ENCODE measurements at regions not wholly inside any gene's neighbourhood (a gene's known extent, or its start where the extent isn't known, plus 50 kb on each side); places are given as distances from the start of the nearest gene placed in this dataset.

- POLR2A ChIA-PET = no interaction called here
- Histone ChIP-seq H3K4me1 (ENCODE audit: insufficient read depth, low read length, poor library complexity, severe bottlenecking) (no peaks in the 10 kb centered on the region), H3K4me2 (ENCODE audit: low read length) (no peak overlapping the region), H3K27ac (ENCODE audit: low read depth, low read length, poor library complexity, severe bottlenecking) (no peak overlapping the region), H3K36me3 (ENCODE audit: insufficient read depth, low read length) (no peaks in the 10 kb centered on the region), H3K9me3 (ENCODE audit: low read length) (no peaks in the 10 kb centered on the region), H4K20me1 (ENCODE audit: insufficient read depth, low read length) (no peaks in the 10 kb centered on the region), H3K4me3 (ENCODE audit: low read depth, low read length, poor library complexity, severe bottlenecking) (no peak overlapping the region), H3K9me2 (ENCODE audit: insufficient read depth, low read length) (no peaks in the 10 kb centered on the region), H3K79me2 (ENCODE audit: insufficient read depth, low read depth, low read length) (no peaks in the 10 kb centered on the region), H2AFZ (ENCODE audit: low read length) (no peak overlapping the region)
- no TSS peak for BruUV-seq (replicated peaks)
- intact Hi-C loops (cut with micrococcal nuclease; ENCODE audit: unreplicated experiment) = no loop called here
- TF ChIP-seq CTCF (conservative IDR thresholded peaks at IDR 0.05; ENCODE audit: low read length) (no peak), EZH2phosphoT487 (IDR thresholded peaks at IDR 0.05; ENCODE audit: borderline replicate concordance, low read depth, low read length) (no peak)
- DNase-seq (ENCODE audit: low spot score) = no peak
- CTCF ChIA-PET (ENCODE audit: unreplicated experiment) = no interaction called here
Observed at GRCh38 chr15:47513471-47513870, 203.8 kb upstream of the SEMA6D start.

- H3K4me2 ChIP-seq (ENCODE audit: low read length) = no peak overlapping the region
- H3K4me3 ChIP-seq (ENCODE audit: low read depth, low read length, poor library complexity, severe bottlenecking) = no peak overlapping the region
- H3K9me2 ChIP-seq (ENCODE audit: insufficient read depth, low read length) = no peaks in the 10 kb centered on the region
- TF ChIP-seq EZH2phosphoT487 (IDR thresholded peaks at IDR 0.05; ENCODE audit: borderline replicate concordance, low read depth, low read length) (no peak), CTCF (conservative IDR thresholded peaks at IDR 0.05; ENCODE audit: low read length) (no peak)
- BruUV-seq (replicated peaks) = no TSS peak
- intact Hi-C loops (cut with micrococcal nuclease; ENCODE audit: unreplicated experiment) = no loop called here
- no peaks in the 10 kb centered on the region for H3K36me3 ChIP-seq (ENCODE audit: insufficient read depth, low read length)
- ChIA-PET POLR2A (no interaction called here), CTCF (ENCODE audit: unreplicated experiment) (no interaction called here)
- H3K27ac ChIP-seq (ENCODE audit: low read depth, low read length, poor library complexity, severe bottlenecking) = no peak overlapping the region
- no peaks in the 10 kb centered on the region for H4K20me1 ChIP-seq (ENCODE audit: insufficient read depth, low read length)
- H3K4me1 ChIP-seq (ENCODE audit: insufficient read depth, low read length, poor library complexity, severe bottlenecking) = no peaks in the 10 kb centered on the region
- no peaks in the 10 kb centered on the region for H3K79me2 ChIP-seq (ENCODE audit: insufficient read depth, low read depth, low read length)
- no peak overlapping the region for H2AFZ ChIP-seq (ENCODE audit: low read length)
- no peaks in the 10 kb centered on the region for H3K9me3 ChIP-seq (ENCODE audit: low read length)
- DNase-seq (ENCODE audit: low spot score) = no peak
Observed at GRCh38 chr15:47514200-47514652, 203.1 kb upstream of the SEMA6D start.

GRCh38 chr15:47516558-47516957 is 200.7 kb upstream of the SEMA6D start:
- Histone ChIP-seq H3K9me3 (ENCODE audit: low read length) (no peaks in the 10 kb centered on the region), H3K4me1 (ENCODE audit: insufficient read depth, low read length, poor library complexity, severe bottlenecking) (no peaks in the 10 kb centered on the region), H3K4me3 (ENCODE audit: low read depth, low read length, poor library complexity, severe bottlenecking) (no peak overlapping the region), H2AFZ (ENCODE audit: low read length) (no peak overlapping the region), H3K4me2 (ENCODE audit: low read length) (no peak overlapping the region), H3K36me3 (ENCODE audit: insufficient read depth, low read length) (no peaks in the 10 kb centered on the region), H3K27ac (ENCODE audit: low read depth, low read length, poor library complexity, severe bottlenecking) (no peak overlapping the region), H3K79me2 (ENCODE audit: insufficient read depth, low read depth, low read length) (no peaks in the 10 kb centered on the region), H3K9me2 (ENCODE audit: insufficient read depth, low read length) (no peaks in the 10 kb centered on the region), H4K20me1 (ENCODE audit: insufficient read depth, low read length) (no peaks in the 10 kb centered on the region)
- ChIA-PET POLR2A (no interaction called here), CTCF (ENCODE audit: unreplicated experiment) (no interaction called here)
- intact Hi-C loops (cut with micrococcal nuclease; ENCODE audit: unreplicated experiment) = no loop called here
- BruUV-seq (replicated peaks) = no TSS peak
- DNase-seq (ENCODE audit: low spot score) = no peak
- TF ChIP-seq CTCF (conservative IDR thresholded peaks at IDR 0.05; ENCODE audit: low read length) = no peak
- no peak for TF ChIP-seq EZH2phosphoT487 (IDR thresholded peaks at IDR 0.05; ENCODE audit: borderline replicate concordance, low read depth, low read length)

All from OCI-LY7 (cell line).